CD4-positive, alpha-beta T cell treated with Interleukin-4 for 4 hours (primary cell): ENCODE measurements at regions not wholly inside any gene's neighbourhood (a gene's known extent, or its start where the extent isn't known, plus 50 kb on each side); places are given as distances from the start of the nearest gene placed in this dataset.
A peak's percentile ranks its signal among the peaks of the same experiment; 100 is the strongest.

Source experiments
- DNase-seq: peaks from one replicate; pipeline ENCODE4 v3.0.0-alpha.2; 2020

- DNase-seq, result no peak
Observed at GRCh38 chr1:234988155-234988517, 140.5 kb downstream of the TOMM20 start.

GRCh38 chr1:234987415-234988154 is 141.1 kb downstream of the TOMM20 start:
- no peak for DNase-seq

- DNase-seq, result no peak
Observed at GRCh38 chr1:234986750-234987414, 141.8 kb downstream of the TOMM20 start.

- DNase-seq, result no peak
Observed at GRCh38 chr1:234985516-234986294, 142.9 kb downstream of the TOMM20 start.

GRCh38 chr1:234985007-234985370 is 143.6 kb downstream of the TOMM20 start:
- no peak for DNase-seq

- DNase-seq, result no peak
Observed at GRCh38 chr1:234983564-234984238, 144.9 kb downstream of the TOMM20 start.

GRCh38 chr1:234981758-234982157 is 146.9 kb downstream of the TOMM20 start:
- no peak for DNase-seq

GRCh38 chr1:234980645-234981396 is 147.8 kb downstream of the TOMM20 start:
- DNase-seq, result peak; percentile 77

GRCh38 chr1:234980291-234980644 is 148.4 kb downstream of the TOMM20 start:
- DNase-seq, result no peak

- no peak for DNase-seq
Observed at GRCh38 chr1:234979296-234980279, 149.0 kb downstream of the TOMM20 start.

GRCh38 chr1:234978397-234979295 is 150.0 kb downstream of the TOMM20 start:
- peak; percentile 84 for DNase-seq

- no peak for DNase-seq
Observed at GRCh38 chr1:234977875-234978396, 150.7 kb downstream of the TOMM20 start.

GRCh38 chr1:234976861-234977680 is 151.6 kb downstream of the TOMM20 start:
- DNase-seq, result no peak

- DNase-seq, result no peak
Observed at GRCh38 chr1:234975941-234976860, 152.4 kb downstream of the TOMM20 start.

- peak; percentile 23 for DNase-seq
Observed at GRCh38 chr1:234975122-234975940, 153.3 kb downstream of the TOMM20 start.

GRCh38 chr1:234973426-234974250 is 155.0 kb downstream of the TOMM20 start:
- no peak for DNase-seq
